H1 (cell line): ENCODE measurements at regions not wholly inside any gene's neighbourhood (a gene's known extent, or its start where the extent isn't known, plus 50 kb on each side); places are given as distances from the start of the nearest gene placed in this dataset.

ENCODE experiments used
- CTCF ChIA-PET: fragments of 300-600 bp; sonication (Branson Sonifier 250); formaldehyde crosslinking; loops from one replicate; lab custom pipeline; 2021; ENCODE audit not compliant: partially characterized antibody; lab: Charles Lee
- POLR2A ChIA-PET: fragments of 300-600 bp; sonication (Branson Sonifier 250); formaldehyde crosslinking; loops from one replicate; lab custom pipeline; 2021; ENCODE audit warnings: inconsistent platforms; ENCODE audit not compliant: partially characterized antibody; lab: Charles Lee
- DNase-seq, 2 experiments: peaks; one replicate each; pipeline versions ENCODE4 v3.0.0 to v3.0.0-alpha.2; 2010 to 2022; ENCODE audit warnings: low spot score in 2 of 2, low read depth in 1 of 2, mixed read lengths in 1 of 2
- FAIRE-seq: peaks from 2 replicates; lab custom pipeline; 2011; peaks lifted over from hg19 to GRCh38; lab: Jason Lieb, UNC
- H2AFZ ChIP-seq: 2 replicates; pipeline ENCODE4 v1.8.1; 2012; ENCODE audit warnings: low read length, inconsistent platforms
- H2AK5ac ChIP-seq: 2 replicates; pipeline ENCODE4 v1.6.1; 2013; ENCODE audit warnings: low read depth, low read length
- H2BK120ac ChIP-seq: replicated peaks from 2 replicates; pipeline ENCODE3; 2013; ENCODE audit warnings: low read depth, low read length, inconsistent platforms
- H2BK12ac ChIP-seq: 2 replicates; pipeline ENCODE4 v1.6.1; 2013; ENCODE audit warnings: low read depth, low read length
- H2BK15ac ChIP-seq: 2 replicates; pipeline ENCODE4 v1.6.1; 2013; ENCODE audit warnings: low read length
- H2BK20ac ChIP-seq: 2 replicates; pipeline ENCODE4 v1.6.1; 2013; ENCODE audit warnings: low read length
- H2BK5ac ChIP-seq: 2 replicates; pipeline ENCODE4 v1.6.1; 2013; ENCODE audit warnings: low read depth, low read length
- H3K14ac ChIP-seq: 2 replicates; pipeline ENCODE4 v1.6.1; 2013; ENCODE audit warnings: inconsistent platforms; ENCODE audit not compliant: insufficient read length
- H3K18ac ChIP-seq: 2 replicates; pipeline ENCODE4 v1.6.1; 2013; ENCODE audit warnings: low read length; ENCODE audit errors: extremely low read depth
- H3K23ac ChIP-seq: 2 replicates; pipeline ENCODE4 v1.6.1; 2013; ENCODE audit warnings: inconsistent platforms; ENCODE audit not compliant: insufficient read length
- H3K23me2 ChIP-seq: 2 replicates; pipeline ENCODE4 v1.6.1; 2013; ENCODE audit warnings: low read depth, low read length
- H3K27ac ChIP-seq: 2 replicates; pipeline ENCODE4 v1.6.1; 2011; ENCODE audit warnings: low read depth, low read length, inconsistent platforms
- H3K27me3 ChIP-seq, 4 experiments: replicated peaks in 1 of 4; 1 replicate in 1 of 4; 2 replicates in 3 of 4; pipeline versions ENCODE4 v1.6.1 to v1.8.1; 2011 to 2013; ENCODE audit warnings: low read length in 3 of 4, mild to moderate bottlenecking in 3 of 4, inconsistent platforms in 2 of 4, mixed read lengths in 2 of 4, moderate library complexity in 1 of 4; ENCODE audit not compliant: control insufficient read depth in 3 of 4, insufficient read depth in 3 of 4; ENCODE audit errors: extremely low read depth in 1 of 4
- H3K36me3 ChIP-seq, 4 experiments: 2 replicates each; pipeline versions ENCODE4 v1.6.1 to v1.8.1; 2011 to 2013; ENCODE audit warnings: mild to moderate bottlenecking in 4 of 4, low read length in 3 of 4, moderate library complexity in 2 of 4, control low read depth in 1 of 4, inconsistent platforms in 1 of 4; ENCODE audit not compliant: insufficient read depth in 4 of 4, control insufficient read depth in 2 of 4
- H3K4ac ChIP-seq: replicated peaks from 2 replicates; pipeline ENCODE3; 2013; ENCODE audit warnings: low read length, low read depth, mixed read lengths, inconsistent platforms; ENCODE audit not compliant: insufficient read length
- H3K4me1 ChIP-seq, 4 experiments: replicated peaks in 1 of 4; 1 replicate in 1 of 4; 2 replicates in 3 of 4; pipeline versions ENCODE4 v1.6.1 to v1.8.1; 2011 to 2013; ENCODE audit warnings: low read length in 3 of 4, inconsistent platforms in 2 of 4, mixed read lengths in 1 of 4; ENCODE audit not compliant: insufficient read depth in 4 of 4, control insufficient read depth in 3 of 4
- H3K4me2 ChIP-seq, 2 experiments: 2 replicates each; pipeline versions ENCODE4 v1.6.1 to v1.8.1; 2011 to 2013; ENCODE audit warnings: low read depth in 2 of 2, low read length in 2 of 2, control low read depth in 1 of 2, inconsistent platforms in 1 of 2, mild to moderate bottlenecking in 1 of 2; ENCODE audit not compliant: insufficient read depth in 1 of 2
- H3K4me3 ChIP-seq, 4 experiments: fragments of 200-600, 300-600 bp in 1 of 4; sonication (generic), shearing (Covaris generic), sonication (Bioruptor Twin) in 1 of 4; 2 replicates each; pipeline versions ENCODE4 v1.5.1 to v1.8.1; 2011 to 2016; ENCODE audit warnings: low read length in 4 of 4, low read depth in 3 of 4, control low read depth in 2 of 4, inconsistent platforms in 2 of 4, mild to moderate bottlenecking in 2 of 4, mixed read lengths in 1 of 4, moderate library complexity in 1 of 4; ENCODE audit not compliant: insufficient read depth in 2 of 4; ENCODE audit errors: extremely low read depth in 1 of 4
- H3K56ac ChIP-seq: replicated peaks from 2 replicates; pipeline ENCODE3; 2013; ENCODE audit warnings: low read depth, mild to moderate bottlenecking, mixed read lengths, low read length, inconsistent platforms; ENCODE audit not compliant: insufficient read length
- H3K79me1 ChIP-seq: 2 replicates; pipeline ENCODE4 v1.6.1; 2013; ENCODE audit warnings: low read depth, low read length, control low read depth
- H3K79me2 ChIP-seq, 2 experiments: 2 replicates each; pipeline versions ENCODE4 v1.6.1 to v1.8.1; 2012 to 2013; ENCODE audit warnings: low read length in 2 of 2, mild to moderate bottlenecking in 2 of 2, inconsistent platforms in 1 of 2; ENCODE audit not compliant: insufficient read depth in 2 of 2, control insufficient read depth in 1 of 2
- H3K9ac ChIP-seq, 4 experiments: replicated peaks in 1 of 4; 1 replicate in 1 of 4; 2 replicates in 3 of 4; pipeline versions ENCODE4 v1.6.1 to v1.8.1; 2011 to 2013; ENCODE audit warnings: low read depth in 3 of 4, low read length in 3 of 4, control low read depth in 2 of 4, mild to moderate bottlenecking in 2 of 4, moderate library complexity in 2 of 4, inconsistent platforms in 1 of 4; ENCODE audit errors: extremely low read depth in 1 of 4
- H3K9me3 ChIP-seq, 2 experiments: 2 replicates each; pipeline versions ENCODE4 v1.6.1 to v1.8.1; 2012 to 2013; ENCODE audit warnings: mild to moderate bottlenecking in 2 of 2, moderate library complexity in 2 of 2, control low read depth in 1 of 2, inconsistent platforms in 1 of 2, low read depth in 1 of 2, low read length in 1 of 2, mixed read lengths in 1 of 2; ENCODE audit not compliant: insufficient read depth in 2 of 2
- H4K20me1 ChIP-seq, 2 experiments: replicated peaks in 1 of 2; 2 replicates each; pipeline versions ENCODE3 to v1.8.1; 2011 to 2013; ENCODE audit warnings: inconsistent platforms in 2 of 2, low read length in 2 of 2, mild to moderate bottlenecking in 1 of 2; ENCODE audit not compliant: insufficient read depth in 2 of 2, control insufficient read depth in 1 of 2
- H4K5ac ChIP-seq: 2 replicates; pipeline ENCODE4 v1.6.1; 2013; ENCODE audit warnings: low read length, low read depth, mixed read lengths, inconsistent platforms; ENCODE audit not compliant: insufficient read length
- H4K8ac ChIP-seq: 2 replicates; pipeline ENCODE4 v1.8.0; 2013; ENCODE audit warnings: mild to moderate bottlenecking, moderate library complexity, low read length, inconsistent platforms; ENCODE audit not compliant: insufficient read depth; ENCODE audit errors: extremely low read depth
- H4K91ac ChIP-seq: replicated peaks from 2 replicates; pipeline ENCODE3; 2013; ENCODE audit warnings: low read length, mixed read lengths, inconsistent platforms; ENCODE audit not compliant: insufficient read length
- ASH2L ChIP-seq: fragments of 200-600, 300-600 bp; sonication (generic); IDR thresholded peaks from one replicate; pipeline ENCODE4 v1.7.1; 2017; ENCODE audit warnings: low read length
- CEBPB ChIP-seq: IDR thresholded peaks from 2 replicates; pipeline ENCODE4 v1.6.1; 2012; ENCODE audit warnings: low read depth, low read length
- CHD1 ChIP-seq: IDR thresholded peaks from 2 replicates; pipeline ENCODE4 v1.6.1; 2012; ENCODE audit warnings: low read depth, low read length, improper control_type of control experiment
- GABPA ChIP-seq: IDR thresholded peaks from 2 replicates; pipeline ENCODE4 v1.6.1; 2011; ENCODE audit warnings: mild to moderate bottlenecking, low read length, moderate library complexity, borderline replicate concordance; ENCODE audit not compliant: insufficient read depth
- SP2 ChIP-seq: IDR thresholded peaks from 2 replicates; pipeline ENCODE4 v1.6.1; 2012; ENCODE audit warnings: mild to moderate bottlenecking, low read length, inconsistent platforms
- TCF12 ChIP-seq: IDR thresholded peaks from 2 replicates; pipeline ENCODE4 v1.6.1; 2011; ENCODE audit warnings: low read depth, mild to moderate bottlenecking, low read length
- WGBS, 2 experiments: shearing (Covaris generic) in 1 of 2; methylation state at CpG; one replicate each; pipeline versions ENCODE4 v1.1.6 to v1.1.7; 2013 to 2015; ENCODE audit warnings: low lambda C conversion rate in 2 of 2, mixed read lengths in 2 of 2, inconsistent platforms in 1 of 2, low coverage in 1 of 2, missing lambda C conversion rate in 1 of 2; ENCODE audit not compliant: insufficient replicate concordance in 2 of 2, insufficient coverage in 1 of 2, insufficient read length in 1 of 2; ENCODE audit errors: extremely low coverage in 1 of 2, missing lambda C conversion rate in 1 of 2; 5-methylcytosine and 5-hydroxymethylcytosine counted together
- TF ChIP-seq, protein P1 (sequence below): IDR thresholded peaks from 2 replicates; pipeline ENCODE4 v1.6.1; 2011; ENCODE audit warnings: low read depth, mild to moderate bottlenecking, low read length; ENCODE audit not compliant: insufficient read depth

DNA sequence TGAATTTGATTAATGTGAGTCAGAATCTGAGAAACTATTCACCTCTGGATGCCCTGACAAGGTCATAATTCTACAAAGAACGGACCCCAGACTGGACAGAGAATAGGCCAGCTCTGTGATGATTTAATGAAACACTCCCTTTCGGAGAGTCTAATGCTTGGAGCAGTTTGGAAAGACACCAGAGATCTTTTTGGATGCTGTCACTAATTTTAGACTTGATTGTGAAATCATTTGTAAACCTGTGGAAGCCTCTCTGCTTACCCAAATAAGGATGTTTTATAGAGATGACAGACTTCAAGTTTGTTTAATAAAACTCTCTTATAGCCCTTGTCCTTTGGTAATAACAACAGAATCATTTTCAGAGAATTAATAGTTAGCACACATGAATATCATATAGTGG, 83.5 kb downstream of the MYL12B start:
- no peak overlapping the region for H4K8ac ChIP-seq
- POLR2A ChIA-PET = interaction anchor here (1.4 kb wide), 1 partner anchor 48 kb away, joined by 4 read pairs; no protein-coding TSS in a partner anchor
- no peak overlapping the region for H3K27ac ChIP-seq
- no peak overlapping the region for H3K18ac ChIP-seq
- no peaks in the 10 kb centered on the region for H3K36me3 ChIP-seq
- H3K23me2 ChIP-seq = no peaks in the 10 kb centered on the region; the same call in 1 of the 2 replicates
- TF ChIP-seq ASH2L (no peak), CEBPB (no peak), TCF12 (no peak), CHD1 (no peak), GABPA (no peak), SP2 (no peak)
- TF ChIP-seq, protein P1, sequence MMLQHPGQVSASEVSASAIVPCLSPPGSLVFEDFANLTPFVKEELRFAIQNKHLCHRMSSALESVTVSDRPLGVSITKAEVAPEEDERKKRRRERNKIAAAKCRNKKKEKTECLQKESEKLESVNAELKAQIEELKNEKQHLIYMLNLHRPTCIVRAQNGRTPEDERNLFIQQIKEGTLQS = no peak
- no peak overlapping the region for H2AK5ac ChIP-seq
- no peaks in the 10 kb centered on the region for H3K79me2 ChIP-seq
- no peak overlapping the region for H2BK120ac ChIP-seq
- no peak for FAIRE-seq
- CTCF ChIA-PET = interaction anchor here (0.8 to 0.9 kb wide), 2 partner anchors 46 to 48 kb away, joined by 3 to 4 read pairs; no protein-coding TSS in a partner anchor
- H2AFZ ChIP-seq = no peak overlapping the region
- H3K23ac ChIP-seq = no peak overlapping the region
- H2BK5ac ChIP-seq = no peak overlapping the region
- H2BK15ac ChIP-seq = no peak overlapping the region
- H3K9ac ChIP-seq = no peak overlapping the region
- H3K4ac ChIP-seq = no peak overlapping the region
- no peak overlapping the region for H3K4me3 ChIP-seq
- no peak for DNase-seq
- H3K56ac ChIP-seq = no peak overlapping the region
- no peaks in the 10 kb centered on the region for H3K79me1 ChIP-seq
- no peak overlapping the region for H2BK20ac ChIP-seq
- WGBS, 2 experiments = 98% methylated on average over 2 of the region's 2 CpGs; no CpG with 5 or more reads in 1 of the 2 experiments
- no peak overlapping the region for H2BK12ac ChIP-seq
- H4K91ac ChIP-seq = no peak overlapping the region
- H3K14ac ChIP-seq = no peak overlapping the region
- H3K4me1 ChIP-seq = no peaks in the 10 kb centered on the region; a peak in 2 of 7 replicates
- no peak overlapping the region for H4K5ac ChIP-seq
- no peaks in the 10 kb centered on the region for H4K20me1 ChIP-seq
- H3K9me3 ChIP-seq = 0 out of 4 replicates have a peak, but pooled peaks cover 0 to 5% of the 10 kb centered on the region in 2 experiments
- H3K4me2 ChIP-seq = no peak overlapping the region
- H3K27me3 ChIP-seq = no peaks in the 10 kb centered on the region
